DMS153 (cell line): ENCODE measurements at regions not wholly inside any gene's neighbourhood (a gene's known extent, or its start where the extent isn't known, plus 50 kb on each side); places are given as distances from the start of the nearest gene placed in this dataset.
A peak's percentile ranks its signal among the peaks of the same experiment; 100 is the strongest.

Experiments used
- DNase-seq: peaks from one replicate; lab custom pipeline; 2025; lab: John Stamatoyannopoulos, UW

DNA sequence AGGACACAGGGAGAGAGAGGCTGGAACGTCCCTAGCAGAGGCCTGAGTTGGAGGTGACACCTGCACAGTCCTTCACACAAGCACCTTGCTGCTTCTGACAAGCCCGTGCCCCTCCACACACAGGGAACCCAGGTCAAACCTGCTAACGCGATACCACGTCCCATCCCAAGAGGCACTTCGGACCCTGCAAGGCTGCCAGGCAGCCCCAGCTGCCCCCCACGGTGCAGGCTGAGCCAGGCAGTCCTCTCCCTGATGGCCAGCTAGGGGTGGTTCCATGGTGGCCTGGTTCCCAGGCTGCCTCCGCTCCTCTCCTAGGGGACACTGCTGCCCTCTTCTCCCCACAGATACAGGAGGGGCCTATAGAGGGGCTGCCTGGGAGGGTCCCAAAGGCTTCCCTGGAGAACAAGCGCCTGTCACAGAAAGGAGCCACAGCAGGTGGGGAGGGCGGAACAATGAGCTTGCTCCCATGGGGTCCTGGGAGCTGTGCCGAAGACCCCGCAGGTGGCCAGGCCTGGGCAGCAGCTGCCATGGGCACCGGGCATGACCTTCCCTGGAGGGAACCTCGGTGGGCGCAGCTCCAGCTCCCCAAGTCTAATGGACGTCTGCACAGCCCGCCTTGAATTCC is 434.2 kb upstream of the MYT1L start:
- no peak for DNase-seq

DNA sequence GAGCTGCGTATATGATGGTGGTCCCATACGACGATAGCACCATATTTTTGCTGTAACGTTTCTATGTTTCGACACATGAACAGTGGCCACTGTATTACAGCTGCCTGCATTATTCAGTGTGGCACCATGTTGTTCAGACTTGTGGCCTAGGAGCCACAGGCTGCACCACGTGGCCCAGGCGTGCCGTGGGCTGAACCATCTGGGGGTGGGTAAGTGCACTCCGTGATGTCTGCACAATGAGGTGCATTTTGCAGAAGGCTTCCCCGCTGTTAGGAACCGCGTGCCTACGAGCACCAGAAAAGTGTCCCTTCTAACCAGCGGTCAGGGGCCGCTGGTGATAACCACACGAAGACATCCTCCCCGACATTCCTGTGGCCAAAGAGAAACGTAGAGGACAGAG is 433.7 kb upstream of the MYT1L start:
- no peak for DNase-seq

DNA sequence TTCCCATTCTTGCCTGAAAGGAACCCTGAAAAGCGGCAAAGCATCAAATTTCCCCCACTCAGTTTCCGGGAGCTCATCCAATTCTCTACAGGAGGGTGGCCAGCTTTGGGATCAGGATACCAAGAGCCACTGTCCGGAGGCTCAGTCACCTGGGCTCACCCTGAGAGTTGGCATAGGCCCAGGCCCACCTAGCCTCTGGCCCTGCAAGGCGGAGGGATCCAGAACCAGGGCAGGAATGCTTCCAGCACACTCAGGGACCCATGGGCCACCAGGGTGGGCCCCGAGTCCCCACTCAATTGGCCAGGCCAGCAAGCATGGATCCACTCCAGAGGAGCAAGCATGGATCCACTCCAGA is 432.9 kb upstream of the MYT1L start:
- DNase-seq: no peak

DNA sequence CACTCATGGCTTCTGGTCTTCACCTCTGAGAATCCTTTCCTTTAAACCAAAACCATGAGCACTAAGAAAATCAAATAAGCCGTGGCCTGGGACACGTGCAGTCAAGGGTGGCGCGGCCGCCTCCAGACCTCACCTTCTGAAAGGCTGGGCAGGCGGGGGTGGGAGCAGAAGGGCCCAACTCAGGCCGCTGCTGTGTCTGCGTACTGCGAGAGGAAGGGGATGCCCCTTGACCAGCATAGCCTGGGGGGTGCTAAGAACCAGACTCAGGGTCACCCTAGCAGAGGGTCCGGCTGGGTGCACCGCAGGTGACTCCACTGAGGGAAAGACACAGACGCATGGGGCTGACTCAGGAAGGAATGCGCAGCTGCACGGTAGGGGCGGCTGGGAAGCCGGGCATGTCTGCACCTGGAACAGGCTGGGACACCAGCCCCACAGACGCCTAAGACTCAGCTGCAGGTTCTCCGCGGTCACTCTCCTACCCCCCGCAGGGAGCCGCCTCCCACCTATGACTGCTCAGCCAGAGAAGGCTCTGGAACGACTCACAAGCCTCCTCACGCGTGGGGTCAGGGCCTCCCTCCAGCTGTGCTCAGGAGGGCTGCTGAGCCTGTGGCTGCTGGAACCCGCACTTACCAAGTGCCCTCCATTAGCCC is 432.4 kb upstream of the MYT1L start:
- no peak for DNase-seq

DNA sequence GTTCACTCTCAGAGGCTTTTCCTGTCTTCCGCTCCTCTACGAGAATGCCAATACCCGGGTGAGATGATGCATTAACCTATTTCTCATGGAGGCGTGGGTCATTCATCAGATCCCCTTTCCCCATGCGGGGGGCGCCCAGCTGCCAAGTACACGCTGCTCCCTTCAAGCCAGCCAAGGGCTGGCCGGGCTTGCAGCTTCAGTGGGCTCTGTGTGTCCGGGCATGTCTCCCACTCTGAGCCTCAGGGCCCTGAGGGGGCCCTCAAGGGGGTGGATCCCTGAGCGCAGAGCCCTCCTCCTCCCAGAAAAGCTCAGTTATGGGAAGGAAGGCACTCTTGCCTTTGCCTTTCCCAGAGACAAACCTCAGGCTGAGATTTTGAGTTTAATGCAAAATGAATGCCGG is 431.8 kb upstream of the MYT1L start:
- no peak for DNase-seq

DNA sequence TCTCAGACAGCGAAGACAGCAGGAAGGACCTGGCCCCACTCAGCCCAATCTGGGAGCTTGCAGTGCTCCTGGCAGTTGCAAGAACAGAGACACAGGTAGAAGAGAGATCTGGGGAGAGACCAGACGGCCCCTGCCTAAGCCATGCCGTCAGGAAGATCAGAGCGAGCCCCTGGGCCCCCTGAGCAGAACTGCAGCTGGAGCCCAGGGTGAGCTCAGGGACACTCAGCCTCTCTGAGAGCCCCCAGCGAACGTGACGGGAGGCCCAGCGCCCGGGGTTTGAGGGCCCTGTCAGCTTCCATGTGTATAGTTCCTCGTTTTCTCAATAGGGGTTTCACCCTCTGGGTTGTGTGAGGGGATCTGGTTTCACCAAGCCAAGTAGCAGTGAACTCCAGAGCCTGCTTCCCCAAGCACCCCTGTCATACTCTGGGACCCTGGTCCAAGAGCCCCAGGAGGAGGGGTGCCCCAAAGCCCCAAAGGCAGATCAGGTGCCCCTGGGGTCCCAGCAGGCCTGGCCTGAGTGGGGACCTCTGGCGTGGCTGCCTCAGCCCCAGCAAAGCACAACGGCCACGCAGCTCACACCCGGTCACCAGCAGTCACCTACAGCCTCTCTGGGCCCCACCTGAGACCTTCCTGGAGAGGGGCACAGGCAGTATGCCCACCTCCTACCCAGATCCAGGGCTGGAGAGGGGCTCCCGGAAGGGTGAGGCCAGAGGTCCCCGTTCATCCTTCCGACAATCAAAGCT is 431.3 kb upstream of the MYT1L start:
- no peak for DNase-seq

DNA sequence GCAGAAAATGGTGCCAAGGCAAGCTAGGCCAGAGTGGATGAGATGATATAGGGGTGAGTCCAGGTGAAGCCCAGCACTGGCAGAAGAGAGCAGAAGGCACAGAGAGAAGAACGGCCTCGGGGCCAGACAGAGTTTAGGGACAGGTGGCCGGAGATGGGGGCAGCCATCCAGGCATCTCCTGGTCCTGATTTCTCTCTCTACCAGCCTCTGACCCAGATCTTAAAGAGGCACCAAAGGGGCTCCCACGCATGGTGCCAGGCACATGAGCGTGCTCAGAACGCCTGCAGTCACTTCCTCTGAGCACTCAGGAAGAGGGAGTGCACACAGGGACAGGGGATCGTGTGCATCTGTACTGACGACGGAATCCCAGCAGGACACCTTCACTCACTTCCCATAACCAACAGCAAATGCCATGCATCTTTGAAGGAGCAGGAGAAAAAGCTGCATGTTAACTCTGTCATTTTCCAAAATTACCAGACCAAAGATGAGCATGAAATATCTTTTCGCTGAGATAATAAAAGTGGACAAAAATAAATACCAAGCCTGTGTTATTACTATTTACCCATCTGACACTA is 427.8 kb upstream of the MYT1L start:
- no peak for DNase-seq

DNA sequence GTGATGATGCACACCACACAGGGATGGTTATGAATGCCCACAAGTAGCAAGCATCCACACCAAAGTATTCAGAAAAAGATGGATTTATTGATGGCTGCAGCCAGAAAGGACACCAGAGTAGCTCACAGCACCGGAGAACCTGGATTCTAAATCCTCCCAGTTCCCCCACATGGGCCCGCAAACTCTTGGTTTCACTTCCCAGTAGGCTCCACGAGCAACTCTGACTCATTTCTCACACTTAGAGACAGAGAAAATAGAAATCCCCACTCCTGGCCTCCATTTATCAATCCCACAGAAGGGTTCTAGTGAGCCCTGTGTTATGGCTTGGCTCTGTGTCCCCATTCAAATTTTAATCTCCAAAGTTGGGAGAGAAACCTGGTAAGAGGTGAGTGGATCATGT is 426.7 kb upstream of the MYT1L start:
- DNase-seq: no peak

DNA sequence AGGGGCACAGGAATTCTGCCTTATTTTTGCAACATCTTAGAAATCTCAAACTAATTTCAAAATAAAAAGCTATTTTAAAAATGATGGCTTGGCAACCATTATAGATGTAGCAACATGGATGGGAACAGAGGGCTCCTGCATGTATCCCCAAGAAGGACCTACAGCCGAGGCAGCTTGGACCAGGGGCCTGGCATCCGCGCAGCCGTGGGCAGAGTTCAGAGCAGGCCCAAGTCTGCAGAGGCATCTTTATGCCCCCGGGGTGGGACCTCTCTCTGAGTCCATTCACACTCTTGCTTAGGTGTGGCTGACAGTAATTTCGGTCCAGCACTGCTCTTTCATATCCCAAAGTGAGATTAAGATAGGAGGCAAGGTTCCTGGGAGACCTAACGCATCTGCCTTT is 425.8 kb upstream of the MYT1L start:
- no peak for DNase-seq

DNA sequence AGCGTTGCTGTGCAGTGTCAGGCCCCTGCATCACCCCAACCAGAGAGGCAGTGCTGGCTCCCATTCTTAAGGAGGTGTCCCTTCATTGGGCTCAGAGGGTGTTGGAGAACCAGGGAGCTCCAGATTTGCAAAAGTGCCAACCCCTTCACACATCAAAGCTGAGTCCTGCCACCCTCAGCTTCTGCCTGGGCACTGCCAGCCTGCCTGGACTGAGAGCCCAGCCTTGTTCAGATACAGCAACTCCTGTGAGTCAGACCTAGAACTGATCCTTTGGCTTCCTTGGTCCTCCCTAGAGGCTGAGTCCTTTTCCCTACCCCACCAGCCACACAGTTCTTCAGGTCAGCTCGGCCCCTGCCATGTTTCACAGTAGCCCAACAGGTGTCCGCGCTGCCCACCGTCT is 424.9 kb upstream of the MYT1L start:
- DNase-seq: no peak

DNA sequence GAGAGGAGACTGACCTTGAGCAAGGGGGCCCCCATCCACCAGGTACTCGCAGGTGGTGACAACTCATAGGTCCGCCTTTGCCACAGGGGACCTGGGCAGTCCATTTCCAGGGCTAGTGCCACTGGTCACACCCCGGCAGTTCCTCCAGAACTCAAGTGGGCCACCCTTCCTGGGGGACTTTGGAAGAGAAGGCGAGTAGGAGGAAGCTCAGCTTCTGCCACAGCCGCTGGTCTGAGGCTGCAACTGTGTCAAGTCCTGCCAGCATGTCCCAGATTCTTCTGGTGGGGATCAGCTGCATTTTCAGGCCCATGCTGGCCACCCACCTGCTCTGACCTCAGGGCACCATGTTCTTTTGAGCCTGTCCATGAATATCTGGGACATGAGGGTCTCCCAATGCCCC is 423.9 kb upstream of the MYT1L start:
- DNase-seq: no peak

DNA sequence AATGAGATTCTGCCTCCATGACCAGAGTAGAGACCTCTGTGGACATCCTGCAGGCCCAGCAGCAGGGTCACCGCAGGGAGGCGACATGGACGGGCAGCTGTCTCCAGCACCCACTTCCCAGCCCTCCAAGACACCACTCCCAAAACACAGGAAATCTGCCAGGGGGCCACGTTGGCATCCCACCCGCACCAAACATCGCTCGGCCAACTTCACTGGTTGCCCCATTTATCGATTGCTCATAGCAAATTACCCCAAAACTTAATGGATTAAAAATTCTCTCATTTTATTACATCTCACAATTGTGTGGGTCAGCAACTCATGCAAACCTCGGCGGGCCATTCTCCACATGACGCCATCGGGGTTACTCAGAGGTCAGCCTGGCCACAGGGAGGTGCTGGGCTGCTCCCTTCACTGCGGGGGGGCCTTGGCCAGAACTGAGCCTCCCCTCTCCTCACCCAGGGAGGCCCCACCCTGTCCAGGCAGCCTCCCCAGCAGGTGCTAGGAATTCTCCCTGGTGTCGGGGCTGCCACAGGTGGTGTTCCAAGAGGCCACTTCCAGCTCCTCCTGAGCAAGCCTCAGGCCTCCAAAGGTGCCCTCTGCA is 420.7 kb upstream of the MYT1L start:
- DNase-seq: no peak

DNA sequence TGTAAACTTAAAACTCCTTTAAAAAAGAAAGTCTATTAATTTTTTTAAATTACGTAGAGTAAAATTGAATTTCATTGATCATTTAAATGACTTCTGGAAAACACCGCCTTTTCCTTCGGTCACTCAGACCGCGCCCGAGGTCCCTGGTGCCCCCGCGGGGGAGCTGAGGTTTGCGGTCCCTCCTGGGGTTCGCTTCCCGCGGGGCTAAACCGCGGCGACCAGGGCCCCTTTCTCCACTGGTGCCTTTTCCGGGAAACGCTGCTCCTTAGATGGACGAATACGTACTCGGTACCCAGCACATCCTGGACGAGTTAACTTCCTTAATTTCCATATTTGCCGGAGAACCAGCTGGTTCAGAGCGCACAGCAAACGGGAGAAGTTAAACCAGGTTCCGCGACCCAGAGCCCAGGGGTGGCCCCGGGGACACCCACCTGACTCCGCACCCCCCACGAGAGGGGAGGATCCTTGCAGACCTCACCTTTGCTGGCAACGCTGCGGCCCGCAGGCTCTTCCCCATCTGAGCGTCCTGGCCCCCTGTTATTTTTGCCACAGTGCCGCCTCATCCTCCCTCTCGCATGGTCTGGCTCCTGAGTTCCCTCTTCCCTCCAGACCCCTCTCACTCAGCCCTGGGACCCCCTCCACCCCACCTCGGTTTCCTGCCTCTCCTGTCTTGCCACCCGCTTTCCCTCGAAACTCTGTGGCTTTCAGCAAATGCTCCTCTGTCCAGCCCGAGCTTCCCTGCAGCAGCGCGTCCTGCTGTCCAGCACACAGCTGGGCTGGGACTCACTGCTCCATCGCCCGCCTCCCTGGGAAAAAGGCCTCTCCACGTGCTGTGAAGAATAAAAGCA is 420.0 kb upstream of the MYT1L start:
- no peak for DNase-seq

DNA sequence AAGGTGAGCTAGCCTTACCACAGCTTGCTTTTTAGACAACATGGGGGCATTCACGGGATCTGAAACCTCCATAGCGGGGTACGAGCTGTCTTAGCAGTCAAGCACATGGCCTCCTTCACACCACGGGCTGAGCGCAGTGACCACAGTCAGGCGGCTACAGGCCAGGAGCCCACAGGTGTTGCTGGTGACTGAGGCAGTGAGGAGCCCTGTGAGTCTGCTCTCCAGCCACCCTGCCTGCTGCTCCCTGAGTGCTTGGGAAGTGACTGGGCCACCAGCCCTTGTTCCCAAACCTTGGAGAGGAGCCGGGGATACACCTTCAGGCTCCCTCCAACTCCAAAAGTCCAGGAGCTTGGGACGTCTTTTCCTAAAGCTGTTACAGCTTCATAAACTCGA is 418.1 kb upstream of the MYT1L start:
- no peak for DNase-seq

DNA sequence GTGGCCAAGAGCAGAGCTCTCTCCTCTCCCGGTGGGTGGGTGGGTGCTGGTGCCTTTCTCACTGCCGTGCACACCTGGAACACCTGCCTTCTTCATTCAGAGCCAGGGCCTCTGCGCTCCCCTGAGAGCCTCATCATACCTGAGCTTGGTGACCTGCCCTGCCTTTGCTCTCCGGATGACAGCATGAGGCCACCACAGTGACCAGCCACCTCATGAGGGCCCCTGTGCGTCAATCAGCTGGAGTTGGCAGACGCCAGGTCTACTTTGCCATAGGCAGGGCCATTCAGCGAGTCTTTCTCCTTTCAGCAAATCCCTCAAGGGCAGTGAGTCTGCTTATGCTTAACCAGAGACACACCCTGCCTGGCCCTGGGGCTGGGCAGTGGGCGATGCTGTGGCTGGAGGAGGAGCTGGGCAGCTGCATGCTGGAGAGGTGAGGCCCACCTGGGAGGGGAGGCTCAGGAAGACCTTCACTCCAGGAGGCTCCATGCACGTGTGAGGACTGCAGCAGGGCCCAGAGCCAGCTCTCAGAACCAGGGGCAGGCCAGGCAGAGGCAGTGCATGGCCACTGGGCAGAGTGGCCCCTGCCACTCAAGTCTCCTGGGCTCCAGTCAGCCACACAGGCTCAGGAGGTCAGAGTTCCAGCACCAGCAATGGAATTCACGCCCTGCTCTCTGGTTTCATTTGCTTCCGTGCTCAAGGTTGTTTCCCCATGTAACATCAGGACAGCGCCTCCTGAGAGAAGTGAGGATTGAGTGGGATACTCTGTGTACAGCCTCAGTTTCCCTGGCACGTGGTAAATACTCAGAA is 417.5 kb upstream of the MYT1L start:
- DNase-seq: no peak

DNA sequence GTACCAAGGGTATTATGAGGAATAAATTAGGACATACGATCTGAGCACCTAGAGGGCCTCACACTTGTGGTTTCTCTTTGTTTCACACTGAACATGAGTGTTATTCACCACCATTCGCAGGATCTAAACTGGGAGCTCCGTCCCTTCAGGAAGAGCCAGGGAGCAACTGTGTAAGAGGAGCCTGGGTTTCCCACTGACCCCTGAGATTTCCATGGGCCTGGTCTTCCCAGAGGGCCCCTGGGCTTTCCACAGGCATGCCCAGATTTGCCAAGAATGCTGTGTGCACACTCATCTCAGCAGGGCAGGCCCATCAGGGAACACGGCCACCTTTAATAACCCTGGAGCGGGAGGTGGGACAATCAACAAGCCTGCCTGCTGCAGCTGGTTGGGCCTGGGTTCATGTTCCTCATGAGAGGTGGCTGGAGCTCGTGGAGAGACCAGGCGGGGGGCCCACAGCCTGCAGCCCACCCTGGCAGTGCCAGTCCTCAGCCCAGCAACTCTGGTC is 416.8 kb upstream of the MYT1L start:
- DNase-seq: peak; percentile 48

DNA sequence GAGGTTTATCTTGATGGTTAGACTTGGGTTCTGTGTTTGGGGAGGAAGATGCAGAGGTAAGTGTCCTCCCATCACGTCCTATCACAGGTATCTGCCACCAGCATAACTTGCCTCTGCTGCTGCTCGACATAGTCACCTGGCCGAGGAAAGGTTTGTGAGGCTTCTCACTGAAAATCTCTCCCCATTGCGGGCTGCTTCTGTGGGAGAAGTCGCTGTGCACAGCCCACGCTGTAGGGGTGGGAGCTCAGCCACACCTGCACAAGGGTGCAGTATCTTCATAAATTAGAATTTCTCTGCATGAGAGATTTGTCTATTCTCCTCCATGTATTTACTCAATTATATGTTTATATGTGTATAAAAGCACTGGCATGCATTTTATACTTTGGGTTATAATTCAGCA is 415.7 kb upstream of the MYT1L start:
- DNase-seq: no peak

DNA sequence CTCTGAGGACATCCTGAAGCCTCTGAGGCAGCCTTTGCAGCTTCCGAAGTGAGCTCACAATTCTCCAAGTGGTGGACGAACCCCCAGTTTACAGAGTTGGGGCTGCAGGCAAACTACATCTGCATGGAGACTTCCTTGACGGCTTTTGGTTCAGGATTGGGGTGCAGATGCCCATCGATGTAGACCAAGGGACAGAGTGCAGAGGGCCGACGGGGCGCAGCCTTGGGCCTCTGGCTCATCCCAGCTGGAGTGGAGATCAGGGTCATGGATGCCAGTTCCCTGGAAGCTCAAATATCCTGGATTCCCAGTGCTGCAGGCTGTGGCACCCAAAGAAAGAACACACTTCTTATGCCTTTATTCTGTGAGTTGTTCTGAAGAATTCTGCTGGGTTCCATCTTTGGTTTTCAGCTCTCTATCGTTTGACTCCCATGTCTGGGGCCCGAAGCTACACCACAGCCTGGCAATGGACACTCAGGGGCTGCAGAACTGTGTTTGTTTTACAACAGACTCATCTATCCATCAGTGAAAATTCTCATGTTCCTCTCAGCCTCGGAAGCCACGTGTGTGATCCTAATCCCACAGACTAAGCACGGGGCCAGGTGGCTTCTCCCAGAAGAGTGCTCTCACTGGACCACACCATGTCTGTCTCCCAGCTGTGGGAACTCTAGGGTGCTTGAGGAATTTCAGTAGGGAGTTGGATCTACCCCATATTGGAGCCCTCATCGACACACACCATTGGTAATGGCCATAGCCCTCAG is 414.1 kb upstream of the MYT1L start:
- no peak for DNase-seq

DNA sequence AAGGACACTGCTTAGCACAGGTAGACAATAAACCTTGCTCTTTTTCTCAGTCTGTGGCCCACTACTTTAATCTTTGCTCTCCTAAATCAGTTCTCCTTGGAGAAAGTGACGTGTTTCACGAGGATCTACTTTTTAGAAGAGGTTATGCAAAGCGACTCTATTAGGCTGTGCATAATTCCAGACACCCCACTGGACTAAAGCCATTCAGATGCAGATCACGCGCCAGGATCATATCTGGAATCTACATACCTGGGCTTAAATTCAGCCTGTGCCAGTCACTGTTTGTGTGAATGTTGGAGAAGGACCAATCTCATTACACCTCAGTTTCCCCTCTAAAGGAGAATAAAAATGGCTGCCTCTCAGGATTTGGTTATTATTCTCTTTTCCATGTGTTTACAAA is 413.0 kb upstream of the MYT1L start:
- DNase-seq: no peak

DNA sequence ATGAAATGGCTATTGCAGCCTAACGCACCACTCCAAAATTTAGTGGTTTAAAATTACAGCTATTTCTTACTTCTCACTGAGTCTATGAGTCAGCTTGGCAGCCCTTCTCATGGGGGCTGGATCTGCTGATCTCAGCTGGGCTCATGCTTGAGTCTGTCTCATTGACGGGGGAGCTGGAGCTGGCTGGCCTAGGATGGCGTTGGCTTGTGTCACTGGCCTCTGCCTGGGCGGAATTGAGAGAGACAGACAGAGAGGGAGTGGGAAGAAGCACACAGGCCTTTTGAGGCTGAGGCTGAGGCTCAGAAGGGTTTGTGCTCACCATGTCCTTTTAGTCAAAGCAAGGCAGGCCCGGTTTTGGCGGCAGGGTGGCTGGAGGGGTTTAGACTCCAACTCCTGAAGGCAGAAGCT is 412.1 kb upstream of the MYT1L start:
- no peak for DNase-seq
